Suprapubic skin (tissue), 4 donors: ENCODE measurements at regions not wholly inside any gene's neighbourhood (a gene's known extent, or its start where the extent isn't known, plus 50 kb on each side); places are given as distances from the start of the nearest gene placed in this dataset.

Experiments
- EP300 ChIP-seq: sonication (generic); formaldehyde crosslinking; IDR thresholded peaks from one replicate; pipeline ENCODE4 v1.6.1; 2017; ENCODE audit warnings: antibody characterized with exemption
- POLR2A ChIP-seq, 2 donors: fragments of 450-650 bp; IDR thresholded peaks; one replicate each; pipeline ENCODE4 v1.6.1; 2017; ENCODE audit warnings: antibody characterized with exemption in 2 of 2, mild to moderate bottlenecking in 2 of 2, moderate library complexity in 2 of 2
- POLR2AphosphoS5 ChIP-seq, 3 donors: sonication (generic); formaldehyde crosslinking; IDR thresholded peaks; one replicate each; pipeline ENCODE4 v1.6.1; 2017; ENCODE audit warnings: antibody characterized with exemption in 3 of 3
- TF ChIP-seq, protein P1 (sequence below), 2 donors: fragments of 200-600 bp in 1 of 2; fragments of 450-650 bp in 1 of 2; sonication (generic) in 1 of 2; IDR thresholded peaks; one replicate each; pipeline ENCODE4 v1.5.1; 2016 to 2019; ENCODE audit warnings: antibody characterized with exemption in 2 of 2, mild to moderate bottlenecking in 1 of 2, moderate library complexity in 1 of 2

DNA sequence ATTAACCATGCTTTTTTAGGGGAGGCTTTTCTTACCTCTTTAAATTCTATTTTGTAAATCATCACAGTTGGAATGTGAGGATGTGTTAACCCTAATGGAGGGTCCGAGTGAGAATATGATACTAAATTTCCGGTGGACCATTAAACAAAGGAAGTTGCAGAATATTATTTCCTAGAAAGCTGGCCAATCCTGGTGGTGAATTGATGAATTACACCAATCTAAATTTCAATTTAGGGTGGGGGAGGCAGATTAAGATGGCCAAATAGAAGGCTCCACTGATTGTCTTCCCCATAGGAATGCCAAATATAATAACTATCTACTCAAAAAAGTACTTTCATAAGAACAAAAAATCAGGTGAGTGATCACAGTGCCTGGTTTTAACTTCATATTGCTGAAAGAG, 1045.6 kb downstream of the GLUD2 start:
- TF ChIP-seq, protein P1, sequence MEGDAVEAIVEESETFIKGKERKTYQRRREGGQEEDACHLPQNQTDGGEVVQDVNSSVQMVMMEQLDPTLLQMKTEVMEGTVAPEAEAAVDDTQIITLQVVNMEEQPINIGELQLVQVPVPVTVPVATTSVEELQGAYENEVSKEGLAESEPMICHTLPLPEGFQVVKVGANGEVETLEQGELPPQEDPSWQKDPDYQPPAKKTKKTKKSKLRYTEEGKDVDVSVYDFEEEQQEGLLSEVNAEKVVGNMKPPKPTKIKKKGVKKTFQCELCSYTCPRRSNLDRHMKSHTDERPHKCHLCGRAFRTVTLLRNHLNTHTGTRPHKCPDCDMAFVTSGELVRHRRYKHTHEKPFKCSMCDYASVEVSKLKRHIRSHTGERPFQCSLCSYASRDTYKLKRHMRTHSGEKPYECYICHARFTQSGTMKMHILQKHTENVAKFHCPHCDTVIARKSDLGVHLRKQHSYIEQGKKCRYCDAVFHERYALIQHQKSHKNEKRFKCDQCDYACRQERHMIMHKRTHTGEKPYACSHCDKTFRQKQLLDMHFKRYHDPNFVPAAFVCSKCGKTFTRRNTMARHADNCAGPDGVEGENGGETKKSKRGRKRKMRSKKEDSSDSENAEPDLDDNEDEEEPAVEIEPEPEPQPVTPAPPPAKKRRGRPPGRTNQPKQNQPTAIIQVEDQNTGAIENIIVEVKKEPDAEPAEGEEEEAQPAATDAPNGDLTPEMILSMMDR (IDR thresholded peaks at IDR 0.05): no peak
- TF ChIP-seq POLR2A (IDR thresholded peaks at IDR 0.05) (no peak), EP300 (no peak), POLR2AphosphoS5 (IDR thresholded peaks at IDR 0.05) (no peak)
